Neural cell (in vitro differentiated cells): ENCODE measurements at regions not wholly inside any gene's neighbourhood (a gene's known extent, or its start where the extent isn't known, plus 50 kb on each side); places are given as distances from the start of the nearest gene placed in this dataset.

Experiments used
- H2AFZ ChIP-seq: fragments of 200-600, 300-800 bp; sonication (generic), shearing (Covaris generic); 2 replicates; pipeline ENCODE4 v1.6.0; 2014; ENCODE audit warnings: low read depth, mild to moderate bottlenecking, antibody characterized with exemption, low read length, moderate library complexity
- H3F3A ChIP-seq: fragments of 200-600 bp; shearing (Covaris generic); 2 replicates; pipeline ENCODE4 v1.6.1; 2016; ENCODE audit warnings: mild to moderate bottlenecking, moderate library complexity, mixed read lengths, antibody characterized with exemption, low read length; ENCODE audit not compliant: insufficient read depth, poor library complexity, severe bottlenecking
- H3K27ac ChIP-seq: fragments of 200-600, 300-800 bp; sonication (generic), shearing (Covaris generic); 2 replicates; pipeline ENCODE4 v1.5.1; 2014; ENCODE audit warnings: mild to moderate bottlenecking, low read length, moderate library complexity
- H3K27me3 ChIP-seq: fragments of 300-800, 200-600 bp; sonication (generic), shearing (Covaris generic); 2 replicates; pipeline ENCODE4 v1.6.0; 2014; ENCODE audit warnings: mild to moderate bottlenecking, low read depth, low read length, moderate library complexity; ENCODE audit not compliant: insufficient read depth
- H3K36me3 ChIP-seq: fragments of 300-800, 200-600 bp; sonication (generic), shearing (Covaris generic); 2 replicates; pipeline ENCODE4 v1.5.1; 2014; ENCODE audit warnings: mild to moderate bottlenecking, antibody characterized with exemption, low read length, moderate library complexity; ENCODE audit not compliant: insufficient read depth
- H3K4me2 ChIP-seq: fragments of 300-800, 200-600 bp; sonication (generic), shearing (Covaris generic); 2 replicates; pipeline ENCODE4 v1.6.0; 2014; ENCODE audit warnings: mild to moderate bottlenecking, low read length
- H3K4me3 ChIP-seq: fragments of 300-800, 200-600 bp; sonication (generic), shearing (Covaris generic); 2 replicates; pipeline ENCODE4 v1.5.1; 2014; ENCODE audit warnings: mild to moderate bottlenecking, low read length, moderate library complexity
- H3K79me2 ChIP-seq: fragments of 200-600 bp; shearing (Covaris generic); replicated peaks from 2 replicates; pipeline ENCODE4 v1.6.0; 2014; ENCODE audit warnings: mild to moderate bottlenecking, low read length, moderate library complexity; ENCODE audit not compliant: insufficient read depth
- H3K9ac ChIP-seq: fragments of 300-800, 200-600 bp; sonication (generic), shearing (Covaris generic); 2 replicates; pipeline ENCODE4 v1.6.1; 2016; ENCODE audit warnings: mild to moderate bottlenecking, low read length, mixed read lengths
- H3K9me2 ChIP-seq: fragments of 200-600 bp; shearing (Covaris generic); 2 replicates; pipeline ENCODE4 v1.6.1; 2016; ENCODE audit warnings: mild to moderate bottlenecking, low read length, mixed read lengths; ENCODE audit not compliant: insufficient read depth
- H3K9me3 ChIP-seq: fragments of 200-600, 300-800 bp; sonication (generic), shearing (Covaris generic); 2 replicates; pipeline ENCODE4 v1.6.1; 2016; ENCODE audit warnings: mild to moderate bottlenecking, mixed run types, low read length, moderate library complexity, mixed read lengths
- H4K20me1 ChIP-seq: fragments of 200-600 bp; shearing (Covaris generic); 2 replicates; pipeline ENCODE4 v1.6.1; 2016; ENCODE audit warnings: mild to moderate bottlenecking, mixed run types; ENCODE audit not compliant: insufficient read depth
- EP300 ChIP-seq: fragments of 450-650 bp; conservative IDR thresholded peaks from 2 replicates; pipeline ENCODE4 v1.6.1; 2014; ENCODE audit warnings: antibody characterized with exemption, mild to moderate bottlenecking, moderate library complexity; ENCODE audit not compliant: poor library complexity, severe bottlenecking
- EZH2 ChIP-seq: fragments of 200-600, 300-800 bp; shearing (Covaris generic), sonication (generic); IDR thresholded peaks from 2 replicates; pipeline ENCODE4 v1.6.1; 2014; ENCODE audit warnings: antibody characterized with exemption, low read length, borderline replicate concordance, mild to moderate bottlenecking; ENCODE audit not compliant: insufficient read depth, poor library complexity, severe bottlenecking
- MXI1 ChIP-seq: fragments of 450-650 bp; conservative IDR thresholded peaks from 2 replicates; pipeline ENCODE4 v1.6.1; 2014; ENCODE audit warnings: antibody characterized with exemption, mild to moderate bottlenecking; ENCODE audit not compliant: poor library complexity, severe bottlenecking
- POLR2AphosphoS5 ChIP-seq: IDR thresholded peaks from 2 replicates; pipeline ENCODE4 v1.6.1; 2012
- RAD21 ChIP-seq: fragments of 450-650 bp; conservative IDR thresholded peaks from 2 replicates; pipeline ENCODE4 v1.6.1; 2014; ENCODE audit warnings: antibody characterized with exemption, mild to moderate bottlenecking, moderate library complexity
- SMC3 ChIP-seq: fragments of 450-650 bp; conservative IDR thresholded peaks from 2 replicates; pipeline ENCODE4 v1.6.1; 2014; ENCODE audit warnings: antibody characterized with exemption, mild to moderate bottlenecking, moderate library complexity; ENCODE audit not compliant: poor library complexity
- TAF1 ChIP-seq: IDR thresholded peaks from 2 replicates; pipeline ENCODE4 v1.6.1; 2012; ENCODE audit warnings: low read depth
- TF ChIP-seq, protein P1 (sequence below): fragments of 450-650 bp; IDR thresholded peaks from 2 replicates; pipeline ENCODE4 v1.5.1; 2014; ENCODE audit warnings: antibody characterized with exemption, mild to moderate bottlenecking, moderate library complexity; ENCODE audit not compliant: poor library complexity, severe bottlenecking
- TF ChIP-seq, protein P2 (sequence below): IDR thresholded peaks from 2 replicates; pipeline ENCODE4 v1.6.1; 2012; ENCODE audit warnings: borderline replicate concordance

DNA sequence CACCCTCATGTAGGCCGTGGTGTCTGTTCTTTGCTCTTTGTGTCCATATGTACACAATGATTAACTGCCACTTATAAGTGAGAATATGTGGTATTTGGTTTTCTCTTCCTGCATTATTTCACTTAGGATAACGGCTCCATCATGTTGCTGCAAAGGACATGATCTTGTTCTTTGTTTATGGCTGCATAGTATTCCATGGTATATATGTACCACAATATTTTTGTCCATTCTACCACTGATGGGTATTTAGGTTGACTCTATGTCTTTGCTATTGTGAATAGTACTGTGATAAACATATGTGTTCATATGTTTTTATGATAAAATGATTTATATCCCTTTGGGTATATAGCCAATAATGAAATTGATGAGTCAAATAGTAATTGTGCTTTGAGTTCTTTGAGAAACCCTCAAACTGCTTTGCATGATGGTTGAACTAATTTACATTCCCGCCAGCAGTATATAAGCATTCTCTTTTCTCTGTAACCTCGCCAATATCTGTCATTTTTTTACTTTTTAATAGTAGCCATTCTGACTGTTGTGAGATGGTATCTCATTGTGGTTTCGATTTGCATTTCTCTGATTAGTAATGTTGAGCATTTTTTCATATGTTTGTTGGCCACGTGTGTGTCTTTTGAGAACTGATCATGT lies 174.4 kb upstream of the NT5E start:
- Histone ChIP-seq H3K4me2 (no peak overlapping the region), H4K20me1 (no peaks in the 10 kb centered on the region), H3K79me2 (no peaks in the 10 kb centered on the region), H3K4me3 (no peak overlapping the region), H3K9me3 (no peaks in the 10 kb centered on the region), H3K9ac (no peak overlapping the region), H3K27ac (no peak overlapping the region), H2AFZ (no peak overlapping the region), H3K27me3 (no peaks in the 10 kb centered on the region), H3F3A (no peaks in the 10 kb centered on the region), H3K36me3 (no peaks in the 10 kb centered on the region), H3K9me2 (no peaks in the 10 kb centered on the region)
- TF ChIP-seq, protein P1, sequence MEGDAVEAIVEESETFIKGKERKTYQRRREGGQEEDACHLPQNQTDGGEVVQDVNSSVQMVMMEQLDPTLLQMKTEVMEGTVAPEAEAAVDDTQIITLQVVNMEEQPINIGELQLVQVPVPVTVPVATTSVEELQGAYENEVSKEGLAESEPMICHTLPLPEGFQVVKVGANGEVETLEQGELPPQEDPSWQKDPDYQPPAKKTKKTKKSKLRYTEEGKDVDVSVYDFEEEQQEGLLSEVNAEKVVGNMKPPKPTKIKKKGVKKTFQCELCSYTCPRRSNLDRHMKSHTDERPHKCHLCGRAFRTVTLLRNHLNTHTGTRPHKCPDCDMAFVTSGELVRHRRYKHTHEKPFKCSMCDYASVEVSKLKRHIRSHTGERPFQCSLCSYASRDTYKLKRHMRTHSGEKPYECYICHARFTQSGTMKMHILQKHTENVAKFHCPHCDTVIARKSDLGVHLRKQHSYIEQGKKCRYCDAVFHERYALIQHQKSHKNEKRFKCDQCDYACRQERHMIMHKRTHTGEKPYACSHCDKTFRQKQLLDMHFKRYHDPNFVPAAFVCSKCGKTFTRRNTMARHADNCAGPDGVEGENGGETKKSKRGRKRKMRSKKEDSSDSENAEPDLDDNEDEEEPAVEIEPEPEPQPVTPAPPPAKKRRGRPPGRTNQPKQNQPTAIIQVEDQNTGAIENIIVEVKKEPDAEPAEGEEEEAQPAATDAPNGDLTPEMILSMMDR: no peak
- TF ChIP-seq TAF1 (no peak), MXI1 (no peak), POLR2AphosphoS5 (no peak), EZH2 (no peak), EP300 (no peak), SMC3 (no peak), RAD21 (no peak)
- TF ChIP-seq, protein P2, sequence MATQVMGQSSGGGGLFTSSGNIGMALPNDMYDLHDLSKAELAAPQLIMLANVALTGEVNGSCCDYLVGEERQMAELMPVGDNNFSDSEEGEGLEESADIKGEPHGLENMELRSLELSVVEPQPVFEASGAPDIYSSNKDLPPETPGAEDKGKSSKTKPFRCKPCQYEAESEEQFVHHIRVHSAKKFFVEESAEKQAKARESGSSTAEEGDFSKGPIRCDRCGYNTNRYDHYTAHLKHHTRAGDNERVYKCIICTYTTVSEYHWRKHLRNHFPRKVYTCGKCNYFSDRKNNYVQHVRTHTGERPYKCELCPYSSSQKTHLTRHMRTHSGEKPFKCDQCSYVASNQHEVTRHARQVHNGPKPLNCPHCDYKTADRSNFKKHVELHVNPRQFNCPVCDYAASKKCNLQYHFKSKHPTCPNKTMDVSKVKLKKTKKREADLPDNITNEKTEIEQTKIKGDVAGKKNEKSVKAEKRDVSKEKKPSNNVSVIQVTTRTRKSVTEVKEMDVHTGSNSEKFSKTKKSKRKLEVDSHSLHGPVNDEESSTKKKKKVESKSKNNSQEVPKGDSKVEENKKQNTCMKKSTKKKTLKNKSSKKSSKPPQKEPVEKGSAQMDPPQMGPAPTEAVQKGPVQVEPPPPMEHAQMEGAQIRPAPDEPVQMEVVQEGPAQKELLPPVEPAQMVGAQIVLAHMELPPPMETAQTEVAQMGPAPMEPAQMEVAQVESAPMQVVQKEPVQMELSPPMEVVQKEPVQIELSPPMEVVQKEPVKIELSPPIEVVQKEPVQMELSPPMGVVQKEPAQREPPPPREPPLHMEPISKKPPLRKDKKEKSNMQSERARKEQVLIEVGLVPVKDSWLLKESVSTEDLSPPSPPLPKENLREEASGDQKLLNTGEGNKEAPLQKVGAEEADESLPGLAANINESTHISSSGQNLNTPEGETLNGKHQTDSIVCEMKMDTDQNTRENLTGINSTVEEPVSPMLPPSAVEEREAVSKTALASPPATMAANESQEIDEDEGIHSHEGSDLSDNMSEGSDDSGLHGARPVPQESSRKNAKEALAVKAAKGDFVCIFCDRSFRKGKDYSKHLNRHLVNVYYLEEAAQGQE: no peak

DNA sequence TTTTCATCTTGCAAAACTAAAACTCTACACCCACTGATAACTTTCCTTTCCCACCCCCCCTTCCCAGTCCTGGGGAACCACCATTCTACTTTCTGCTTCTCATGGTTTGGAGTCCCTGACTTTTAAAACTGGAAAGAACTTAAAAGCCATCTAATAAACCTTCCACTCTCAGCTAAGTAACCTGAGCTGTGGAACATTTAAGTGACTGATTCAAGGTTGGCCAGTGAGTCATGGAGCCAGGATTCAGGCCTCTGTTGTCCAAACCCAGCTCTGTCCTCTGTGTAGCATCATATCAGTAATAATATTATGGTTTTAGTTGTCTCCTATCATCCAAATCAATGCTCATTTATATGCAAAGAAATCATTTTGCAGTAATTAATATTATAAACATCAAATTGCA lies 176.0 kb upstream of the NT5E start:
- Histone ChIP-seq H3K4me3 (no peak overlapping the region), H3K4me2 (no peak overlapping the region), H3K9me3 (no peaks in the 10 kb centered on the region), H3K27ac (no peak overlapping the region), H4K20me1 (no peaks in the 10 kb centered on the region), H2AFZ (no peak overlapping the region), H3K9me2 (no peaks in the 10 kb centered on the region), H3F3A (no peaks in the 10 kb centered on the region), H3K36me3 (no peaks in the 10 kb centered on the region), H3K79me2 (no peaks in the 10 kb centered on the region), H3K9ac (no peak overlapping the region), H3K27me3 (no peaks in the 10 kb centered on the region)
- TF ChIP-seq SMC3 (no peak), POLR2AphosphoS5 (no peak), EZH2 (no peak), EP300 (no peak)

DNA sequence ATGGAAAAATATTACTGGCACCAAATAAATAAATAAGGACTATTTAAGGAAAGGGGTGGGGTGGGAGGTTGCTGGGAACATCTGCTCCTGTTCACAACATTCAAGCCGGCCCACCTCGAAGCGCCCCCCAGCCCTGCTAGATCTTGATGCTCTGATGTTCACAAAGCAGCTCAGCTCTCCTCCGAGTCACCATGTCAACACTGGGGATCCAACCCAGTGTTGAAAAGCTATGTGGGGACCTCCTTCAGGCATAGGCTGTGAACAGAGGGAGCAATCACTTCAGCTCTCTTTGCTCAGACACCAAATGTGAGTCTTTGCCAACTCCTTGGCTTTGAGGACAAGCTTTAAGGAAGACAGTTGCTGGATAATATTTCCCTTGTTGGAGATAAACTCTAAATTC lies 176.8 kb upstream of the NT5E start:
- H3K4me3 ChIP-seq: no peak overlapping the region
- H3K27me3 ChIP-seq: no peaks in the 10 kb centered on the region
- H3K79me2 ChIP-seq: no peaks in the 10 kb centered on the region
- H4K20me1 ChIP-seq: no peaks in the 10 kb centered on the region
- no peak overlapping the region for H3K27ac ChIP-seq
- no peaks in the 10 kb centered on the region for H3K36me3 ChIP-seq
- H3K9me3 ChIP-seq: no peaks in the 10 kb centered on the region
- TF ChIP-seq POLR2AphosphoS5 (no peak), EP300 (no peak)
- TF ChIP-seq, protein P2: no peak
- H3K4me2 ChIP-seq: no peak overlapping the region
- H3K9me2 ChIP-seq: no peaks in the 10 kb centered on the region
- H3F3A ChIP-seq: no peaks in the 10 kb centered on the region
- no peak overlapping the region for H3K9ac ChIP-seq
- H2AFZ ChIP-seq: no peak overlapping the region
